CMK (cell line): ENCODE measurements at regions not wholly inside any gene's neighbourhood (a gene's known extent, or its start where the extent isn't known, plus 50 kb on each side); places are given as distances from the start of the nearest gene placed in this dataset.

Experiments used
- DNase-seq: peaks from one replicate; pipeline ENCODE4 v3.0.0-alpha.2; 2010; ENCODE audit warnings: low read depth

DNA sequence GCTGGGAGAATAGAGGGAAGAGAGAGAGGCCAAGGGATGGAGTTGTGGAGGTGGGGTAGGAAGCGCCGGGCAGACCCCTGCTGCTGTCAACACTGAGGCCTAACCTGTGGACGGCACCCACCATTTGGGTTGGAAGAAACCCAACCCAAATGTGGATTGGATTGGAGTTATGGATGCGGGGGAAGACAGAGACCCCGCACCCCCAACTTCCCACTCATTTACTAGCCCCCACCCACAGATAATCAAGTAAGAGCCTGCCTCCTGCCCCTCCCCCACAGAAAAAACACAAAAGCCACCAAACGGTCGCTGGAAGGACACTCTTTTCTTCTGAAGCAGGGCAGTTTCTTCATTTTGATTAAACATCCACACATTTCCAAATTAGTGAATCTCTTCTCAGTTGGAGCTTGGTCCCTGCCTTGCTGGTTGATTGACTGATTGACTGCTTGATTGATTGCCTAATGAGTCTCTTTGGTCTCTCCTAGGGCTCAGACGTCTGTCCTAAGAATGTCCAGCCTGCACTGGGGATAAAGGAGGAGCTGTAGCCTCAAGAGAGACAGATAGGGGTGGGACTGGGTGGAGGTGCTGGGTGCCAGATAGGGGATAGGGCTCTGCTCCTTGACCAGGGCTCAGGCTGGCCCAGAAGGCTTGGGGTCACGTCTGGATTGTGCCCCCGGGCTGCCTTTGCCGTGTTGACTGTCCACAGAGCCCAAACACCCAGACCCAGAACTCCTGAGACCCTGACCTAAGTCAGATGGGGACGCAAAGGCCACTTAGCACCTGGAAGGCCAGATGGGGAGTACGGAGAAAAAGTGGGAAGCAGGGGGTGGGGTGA, 74.9 kb upstream of the FOXP4 start:
- DNase-seq: no peak

DNA sequence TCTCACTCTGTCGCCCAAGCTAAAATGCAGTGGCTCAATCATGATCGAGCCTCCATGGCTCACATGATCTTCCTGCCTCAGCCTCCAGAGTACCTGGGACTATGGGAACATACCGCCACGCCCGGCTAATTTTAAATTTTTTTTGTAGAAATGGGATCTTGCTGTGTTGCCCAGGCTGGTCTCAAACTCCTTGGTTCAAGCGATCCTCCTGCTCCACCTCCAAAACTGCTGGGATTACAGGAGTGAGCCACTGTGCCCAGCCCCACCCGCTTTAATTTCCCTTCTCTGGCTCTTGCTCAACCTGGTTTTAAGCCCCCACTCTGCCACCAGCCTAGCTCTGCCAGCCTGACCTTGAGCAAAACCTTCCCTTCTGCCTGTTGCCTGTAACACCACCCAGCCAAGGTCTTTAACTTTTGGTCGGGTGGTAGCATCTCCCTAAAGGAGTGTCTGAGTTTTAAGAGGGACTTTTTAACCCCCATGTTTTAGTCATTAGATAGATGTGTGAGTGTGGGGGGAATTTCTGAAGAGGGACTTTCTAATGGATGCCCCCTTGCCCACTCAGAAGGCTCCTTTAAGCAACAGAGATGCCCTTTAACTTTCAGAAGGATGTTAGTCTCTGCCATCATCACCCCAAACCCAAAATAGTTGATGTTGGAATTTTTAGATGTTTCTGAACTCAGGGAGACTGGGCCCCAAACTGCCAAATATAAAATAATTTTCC, 71.8 kb upstream of the FOXP4 start:
- DNase-seq: no peak

DNA sequence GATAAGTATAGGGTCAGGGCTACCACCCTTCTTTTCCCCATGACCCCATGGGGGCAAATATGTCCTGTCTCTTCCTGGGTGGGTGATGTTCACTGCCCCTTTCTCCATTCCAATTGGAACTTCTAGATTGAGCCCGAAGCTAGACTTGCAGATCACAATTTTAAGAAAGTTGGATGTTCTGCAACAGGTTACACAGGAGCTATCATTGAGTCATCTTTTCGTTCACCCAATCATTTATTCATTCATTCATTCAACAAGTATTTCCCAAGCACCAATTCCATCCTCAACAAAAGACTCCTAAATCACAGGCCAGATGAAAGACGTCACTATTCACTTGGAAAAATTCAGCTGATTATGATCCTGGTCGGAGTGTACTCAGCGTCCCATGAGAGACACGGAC, 71.0 kb upstream of the FOXP4 start:
- no peak for DNase-seq

DNA sequence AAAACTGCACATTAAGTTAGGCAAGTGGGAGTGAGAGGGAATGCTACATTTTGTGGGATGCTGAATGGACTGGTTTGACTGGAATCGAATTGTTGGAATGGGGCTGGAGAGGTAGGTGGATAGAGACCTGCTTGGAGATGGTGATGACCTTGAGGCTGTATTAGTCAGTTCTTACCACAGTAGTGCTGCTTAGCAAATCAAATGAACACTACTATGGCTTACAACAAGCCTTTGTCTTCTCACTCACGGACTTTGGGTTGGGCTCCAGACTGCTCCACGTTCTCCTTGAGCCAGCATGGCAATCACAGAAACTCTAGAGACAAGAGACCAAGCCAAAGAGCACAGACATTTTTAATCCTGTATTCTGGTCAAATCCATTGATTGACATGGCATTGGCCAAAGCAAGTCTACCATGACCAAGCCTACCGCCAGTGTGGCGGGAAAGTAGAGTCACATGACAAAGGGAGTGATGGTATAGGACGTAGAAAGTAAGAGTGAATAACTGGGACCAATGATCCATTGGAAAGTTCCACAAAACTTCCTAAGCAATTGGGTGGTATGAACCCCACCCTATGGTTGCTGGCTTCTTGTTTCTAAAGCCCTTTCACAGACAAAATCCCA, 70.3 kb upstream of the FOXP4 start:
- DNase-seq: no peak

DNA sequence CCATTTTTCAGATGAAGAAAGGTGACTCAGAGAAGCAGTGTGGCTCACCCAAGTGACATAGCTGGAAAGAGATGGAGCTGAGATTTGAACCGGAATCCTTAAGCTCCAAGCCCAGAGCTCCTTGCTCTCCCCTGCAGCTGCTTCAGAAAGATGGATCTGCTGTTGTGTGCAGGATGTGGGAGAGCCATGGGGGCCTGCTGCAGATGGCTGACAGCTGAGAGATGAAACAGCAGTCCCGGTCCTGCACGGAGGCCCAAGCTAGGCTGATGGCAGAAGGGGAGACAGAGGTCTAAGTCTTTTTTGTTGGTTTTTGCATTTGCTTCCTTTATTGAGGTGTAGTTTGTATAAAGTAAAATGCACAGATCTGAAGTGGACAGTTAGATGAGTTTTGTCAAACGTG, 69.8 kb upstream of the FOXP4 start:
- no peak for DNase-seq

DNA sequence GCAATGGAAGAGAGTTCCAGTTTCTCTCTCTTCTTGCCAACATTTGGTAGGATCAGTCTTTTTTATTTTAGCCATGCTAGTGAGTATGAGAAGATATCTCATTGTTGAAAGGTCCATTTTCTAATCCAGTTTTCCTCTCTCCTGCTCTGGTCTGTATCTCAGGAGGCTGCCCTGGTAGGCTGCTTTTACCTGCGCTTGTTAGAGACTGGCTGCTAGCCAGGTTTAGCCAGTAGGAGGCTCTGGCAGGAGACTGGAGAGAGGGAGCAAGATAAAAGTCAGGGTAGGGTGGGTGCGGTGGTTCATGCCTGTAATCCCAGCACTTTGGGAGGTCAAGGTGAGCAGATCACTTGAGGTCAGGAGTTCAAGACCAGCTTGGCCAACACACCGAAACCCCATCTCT, 68.6 kb upstream of the FOXP4 start:
- no peak for DNase-seq

DNA sequence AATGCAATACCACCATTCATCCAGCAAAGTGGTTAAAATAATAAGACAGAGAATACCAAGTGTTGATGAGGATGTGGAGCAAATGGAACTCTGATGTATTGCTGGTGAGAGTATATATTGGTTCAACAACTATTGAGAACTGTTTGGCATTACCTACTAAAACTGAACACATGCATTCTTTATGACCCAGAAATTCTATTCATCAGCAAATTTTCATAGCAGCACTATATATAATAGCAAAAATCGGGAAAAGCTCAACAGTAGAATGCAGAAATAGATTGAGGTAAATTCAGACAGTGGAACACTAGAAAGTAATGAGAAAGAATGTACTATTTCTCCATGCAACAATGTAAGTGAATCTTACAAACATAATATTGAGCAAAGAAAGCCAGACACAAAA, 62.2 kb upstream of the FOXP4 start:
- no peak for DNase-seq

DNA sequence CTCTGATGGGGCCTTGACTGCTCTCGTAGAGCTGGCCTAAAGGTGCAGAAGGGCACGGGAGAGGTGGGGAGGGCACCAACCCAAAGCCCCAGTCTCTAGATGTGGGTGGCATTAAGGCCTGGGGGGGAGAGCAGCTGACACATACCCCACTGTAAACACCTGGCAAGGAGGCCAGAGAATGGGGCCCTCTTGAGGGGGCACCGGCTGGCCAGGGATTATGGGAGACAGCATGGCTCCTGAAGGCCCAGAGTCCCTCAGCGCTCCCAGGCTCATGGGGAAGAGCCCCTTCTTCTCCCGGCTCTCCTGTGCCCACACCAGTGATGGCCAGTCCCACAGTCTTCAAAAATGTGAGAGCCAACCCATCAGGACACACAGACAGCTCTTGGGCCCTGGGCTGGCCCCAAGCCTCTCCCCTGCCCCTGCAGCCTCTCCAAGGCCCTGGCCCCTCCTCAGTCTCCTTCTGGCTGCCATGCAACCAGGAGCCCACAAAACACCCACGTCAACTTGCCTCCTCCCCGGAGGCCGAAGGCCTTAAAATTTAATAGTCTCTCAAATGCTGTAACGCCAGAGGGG, 58.2 kb upstream of the FOXP4 start:
- DNase-seq: no peak

DNA sequence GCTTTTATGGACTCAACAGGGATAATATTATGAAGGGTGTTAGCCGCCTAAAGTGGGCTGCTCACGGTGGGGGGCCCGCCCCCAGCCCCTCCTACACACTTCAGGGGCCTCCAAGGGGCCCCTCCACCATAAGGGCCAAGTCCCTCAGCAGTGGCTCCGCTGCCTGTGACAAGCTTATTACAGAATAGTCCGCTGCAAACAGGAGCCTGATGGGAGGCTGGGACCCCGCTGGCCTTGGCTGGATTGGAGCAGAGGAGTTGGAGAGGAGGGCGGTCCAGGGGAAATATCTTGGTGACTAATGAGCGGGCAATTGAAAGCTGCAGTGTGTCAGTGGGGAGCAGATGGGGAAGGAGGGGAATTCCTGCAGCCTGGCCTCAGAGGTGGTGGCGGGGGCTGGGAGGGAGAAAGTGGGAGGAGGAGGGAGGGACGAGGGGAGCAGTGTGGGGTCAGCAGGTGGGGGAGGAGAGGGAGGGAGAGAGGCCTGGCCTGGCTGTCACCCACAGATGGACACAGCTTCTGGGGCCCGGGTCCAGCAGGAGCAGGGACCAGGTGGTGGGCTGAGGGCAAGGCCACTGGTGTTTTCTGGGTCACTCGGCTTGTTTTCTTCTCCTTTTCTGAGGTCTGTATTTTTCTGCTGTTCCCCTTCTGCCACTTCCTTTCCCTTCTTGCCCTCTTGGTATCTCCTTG, 57.6 kb upstream of the FOXP4 start:
- no peak for DNase-seq

DNA sequence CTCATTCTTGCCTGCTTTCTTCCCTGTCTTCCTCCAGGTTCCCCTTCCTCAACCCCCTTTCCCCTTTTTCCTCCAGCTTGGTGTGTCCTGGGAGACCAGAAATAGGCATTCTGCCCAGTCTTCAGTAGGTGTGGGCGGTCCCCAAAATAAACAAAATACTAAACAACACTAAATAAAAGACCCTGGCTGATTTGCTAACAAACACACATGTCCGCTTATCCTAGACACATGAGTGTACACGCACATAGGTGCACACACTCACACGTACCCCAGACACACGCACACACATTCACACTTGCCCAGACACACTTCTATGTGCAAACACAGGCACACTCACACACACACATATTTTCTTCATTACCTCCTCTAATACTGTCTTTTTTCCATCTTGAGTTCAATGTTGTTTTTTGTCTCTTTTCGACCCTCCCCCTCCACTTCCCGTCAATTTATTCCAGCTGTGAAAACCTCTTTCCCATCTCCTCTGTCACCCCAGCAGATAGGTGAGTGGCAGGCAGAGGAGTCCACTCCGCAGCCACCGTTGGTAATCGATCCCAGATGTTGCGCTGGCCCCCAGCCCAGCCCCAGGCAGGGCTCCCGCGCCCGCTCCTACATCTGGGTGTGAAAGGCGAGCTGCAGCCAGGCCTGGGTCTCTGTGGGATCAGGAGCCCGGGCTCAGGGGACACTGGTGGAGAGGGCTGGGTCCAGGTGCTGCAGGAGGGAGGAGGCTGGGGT, 56.9 kb upstream of the FOXP4 start:
- no peak for DNase-seq

DNA sequence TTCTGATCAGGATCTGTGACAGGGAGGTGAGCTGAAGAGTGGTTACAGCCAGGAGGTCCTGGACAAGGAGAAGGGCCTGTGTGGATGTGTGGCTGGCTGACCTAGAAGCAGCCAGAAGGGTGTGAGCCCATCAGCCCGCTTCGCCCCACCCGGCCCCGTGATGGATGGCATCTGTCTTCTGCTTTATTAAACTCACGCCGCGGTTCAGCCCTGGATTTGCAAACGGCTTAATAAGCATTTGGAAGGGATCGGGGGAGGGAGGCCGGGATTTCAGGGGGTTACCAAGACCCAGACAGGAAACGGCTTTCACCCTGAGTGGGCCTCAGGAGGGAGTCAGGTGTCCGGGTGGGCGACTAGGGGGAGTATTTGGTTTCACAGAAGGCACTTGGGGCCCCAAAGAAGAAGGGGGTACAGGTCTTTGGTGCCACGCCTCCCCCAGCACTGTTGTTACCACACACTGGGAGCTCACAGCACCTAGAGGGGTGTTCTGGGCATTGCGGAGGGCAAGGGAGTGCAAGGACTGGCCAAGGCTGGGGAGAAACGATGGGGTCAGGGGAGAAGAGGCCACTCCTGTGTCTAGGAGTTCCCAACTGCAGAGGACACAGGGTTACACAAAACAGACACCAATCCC, 53.8 kb upstream of the FOXP4 start:
- DNase-seq: no peak

DNA sequence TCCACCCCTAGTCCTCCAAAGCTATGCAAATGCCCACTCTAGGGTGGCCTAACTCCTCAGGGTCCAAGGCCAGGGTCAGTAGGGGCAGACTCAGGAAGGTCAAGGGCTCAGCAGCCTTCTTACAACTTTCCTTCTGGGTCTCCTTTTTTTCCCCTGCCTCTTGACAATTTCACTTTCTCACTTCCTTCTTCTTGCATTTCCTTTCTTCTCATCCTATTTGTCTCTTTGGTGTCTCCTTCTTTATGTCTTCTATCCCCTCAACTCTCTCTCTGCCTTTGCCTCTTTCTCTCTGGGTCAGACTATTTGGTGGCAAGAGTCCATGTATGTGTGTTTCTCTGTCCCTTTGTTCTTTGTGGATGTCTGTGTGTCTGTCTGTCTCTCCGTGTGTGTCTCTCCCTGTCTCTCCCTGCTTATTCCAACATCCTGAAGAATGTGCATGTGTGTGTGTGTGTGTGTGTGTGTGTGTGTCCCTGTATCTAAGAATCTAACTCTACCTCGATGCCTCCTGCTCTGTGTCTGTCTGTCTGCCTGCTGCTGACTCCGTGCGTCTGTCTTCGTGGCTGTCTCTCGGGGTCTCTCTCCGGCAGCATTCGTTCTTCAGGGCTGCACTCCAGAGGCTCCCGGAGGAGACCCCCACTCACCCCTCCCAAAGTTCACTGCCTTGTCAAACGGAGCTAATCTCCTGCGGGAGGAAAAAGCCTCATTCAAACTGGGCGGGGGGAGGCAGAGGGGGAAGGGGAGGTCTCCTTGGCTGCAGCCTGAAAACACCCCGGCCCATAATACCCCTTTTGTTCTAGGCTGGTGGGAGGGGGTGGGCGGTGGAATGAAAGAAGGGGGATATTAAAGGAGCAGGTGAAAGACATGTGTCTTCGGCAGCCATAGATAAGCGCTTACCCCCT, 51.7 kb upstream of the FOXP4 start:
- no peak for DNase-seq
